Liver (tissue), 8 donors: ENCODE measurements at regions not wholly inside any gene's neighbourhood (a gene's known extent, or its start where the extent isn't known, plus 50 kb on each side); places are given as distances from the start of the nearest gene placed in this dataset.
"Not testable (repeated sequence)": the region's sequence is repeated elsewhere in the genome, so short reads cannot be mapped to it uniquely, and the experiment has no call there.

Experiments
- DNase-seq: peaks from one replicate; pipeline ENCODE4 v3.0.0-alpha.2; 2017; ENCODE audit warnings: low spot score
- H3K27ac ChIP-seq, 2 donors: one replicate each; pipeline ENCODE4 v1.7.0; 2013; ENCODE audit warnings: inconsistent platforms in 2 of 2, low read length in 2 of 2, control low read depth in 1 of 2, low read depth in 1 of 2, mild to moderate bottlenecking in 1 of 2
- H3K27me3 ChIP-seq, 4 donors: one replicate each; pipeline versions ENCODE4 v1.6.1 to v1.7.0; 2013; ENCODE audit warnings: low read length in 3 of 4, inconsistent platforms in 1 of 4, mild to moderate bottlenecking in 1 of 4, moderate library complexity in 1 of 4; ENCODE audit not compliant: control insufficient read depth in 4 of 4, insufficient read depth in 4 of 4
- H3K36me3 ChIP-seq, 4 donors: one replicate each; pipeline versions ENCODE4 v1.6.1 to v1.7.0; 2013; ENCODE audit warnings: low read length in 3 of 4, mild to moderate bottlenecking in 3 of 4, low read depth in 1 of 4, moderate library complexity in 1 of 4; ENCODE audit not compliant: control insufficient read depth in 4 of 4, insufficient read depth in 3 of 4
- H3K4me1 ChIP-seq, 4 donors: one replicate each; pipeline versions ENCODE4 v1.6.1 to v1.7.0; 2013; ENCODE audit warnings: low read length in 3 of 4, mild to moderate bottlenecking in 3 of 4, moderate library complexity in 1 of 4; ENCODE audit not compliant: control insufficient read depth in 4 of 4, insufficient read depth in 4 of 4
- H3K4me3 ChIP-seq, 3 donors: one replicate each; pipeline versions ENCODE4 v1.6.1 to v1.7.0; 2013; ENCODE audit warnings: low read length in 3 of 3, control low read depth in 1 of 3, low read depth in 1 of 3, mild to moderate bottlenecking in 1 of 3
- H3K9ac ChIP-seq, 2 donors: one replicate each; pipeline ENCODE4 v1.7.0; 2013; ENCODE audit warnings: low read length in 2 of 2, mild to moderate bottlenecking in 2 of 2, moderate library complexity in 2 of 2, control low read depth in 1 of 2, low read depth in 1 of 2
- H3K9me3 ChIP-seq, 4 donors: one replicate each; pipeline versions ENCODE4 v1.6.1 to v1.7.0; 2013; ENCODE audit warnings: low read length in 3 of 4; ENCODE audit not compliant: control insufficient read depth in 4 of 4
- FOXA1 ChIP-seq: IDR thresholded peaks from 2 replicates; pipeline ENCODE4 v1.6.1; 2016; ENCODE audit warnings: antibody characterized with exemption
- GABPA ChIP-seq, 2 donors: IDR thresholded peaks in 1 of 2; conservative IDR thresholded peaks in 1 of 2; 2 replicates each; pipeline ENCODE4 v1.6.1; 2016; ENCODE audit warnings: antibody characterized with exemption in 2 of 2, mild to moderate bottlenecking in 1 of 2, moderate library complexity in 1 of 2
- HNF4A ChIP-seq, 2 donors: conservative IDR thresholded peaks; 2 replicates each; pipeline ENCODE4 v1.6.1; 2016; ENCODE audit warnings: antibody characterized with exemption in 2 of 2, mild to moderate bottlenecking in 2 of 2
- HNF4G ChIP-seq: IDR thresholded peaks from 2 replicates; pipeline ENCODE4 v1.6.1; 2016; ENCODE audit warnings: antibody characterized with exemption
- JUND ChIP-seq, 2 donors: IDR thresholded peaks; 2 replicates each; pipeline ENCODE4 v1.6.1; 2016; ENCODE audit warnings: antibody characterized with exemption in 2 of 2
- NR2F2 ChIP-seq: IDR thresholded peaks from 2 replicates; pipeline ENCODE4 v1.6.1; 2016; ENCODE audit warnings: antibody characterized with exemption
- RXRA ChIP-seq, 2 donors: IDR thresholded peaks; 2 replicates each; pipeline ENCODE4 v1.6.1; 2017 to 2018; ENCODE audit warnings: antibody characterized with exemption in 2 of 2, mild to moderate bottlenecking in 1 of 2
- SP1 ChIP-seq: IDR thresholded peaks from 2 replicates; pipeline ENCODE4 v1.6.1; 2018; ENCODE audit warnings: antibody characterized with exemption, mild to moderate bottlenecking
- YY1 ChIP-seq: IDR thresholded peaks from 2 replicates; pipeline ENCODE4 v1.6.1; 2016; ENCODE audit warnings: antibody characterized with exemption, mild to moderate bottlenecking
- ZBTB33 ChIP-seq: IDR thresholded peaks from 2 replicates; pipeline ENCODE4 v1.6.1; 2016; ENCODE audit warnings: antibody characterized with exemption
- WGBS: extraction: QIAGEN DNeasy Blood & Tissue Kit; methylation state at CpG from one replicate; pipeline ENCODE4 v1.1.7; 2013; 5-methylcytosine and 5-hydroxymethylcytosine counted together
- TF ChIP-seq, protein P1 (sequence below): IDR thresholded peaks from 2 replicates; pipeline ENCODE4 v1.6.1; 2016; ENCODE audit warnings: antibody characterized with exemption, mild to moderate bottlenecking
- TF ChIP-seq, protein P2 (sequence below): IDR thresholded peaks from 2 replicates; pipeline ENCODE4 v1.6.1; 2016; ENCODE audit warnings: antibody characterized with exemption
- TF ChIP-seq, protein P3 (sequence below): fragments of 150-350 bp; IDR thresholded peaks from 2 replicates; pipeline ENCODE4 v1.5.1; 2017; ENCODE audit warnings: improper control_type of control experiment, low read depth, low read length; ENCODE audit not compliant: missing input control
- donor health status: healthy.
- donor health status: healthy.
- donor health status: healthy.
- donor health status: healthy.
- donor health status: healthy.

- Histone ChIP-seq H3K9me3 (peaks cover 0 to 1% (median 0%) of the 10 kb centered on the region in 4 donors), H3K27ac (no peak overlapping the region), H3K9ac (no peak overlapping the region), H3K36me3 (no peaks in the 10 kb centered on the region), H3K4me1 (no peaks in the 10 kb centered on the region), H3K27me3 (no peaks in the 10 kb centered on the region), H3K4me3 (no peak overlapping the region)
- TF ChIP-seq FOXA1 (no peak), NR2F2 (no peak), HNF4A (conservative IDR thresholded peaks at IDR 0.05) (no peak), JUND (IDR thresholded peaks at IDR 0.05) (no peak), YY1 (no peak), ZBTB33 (no peak), RXRA (IDR thresholded peaks at IDR 0.05) (no peak), HNF4G (no peak), SP1 (no peak)
- TF ChIP-seq, protein P1, sequence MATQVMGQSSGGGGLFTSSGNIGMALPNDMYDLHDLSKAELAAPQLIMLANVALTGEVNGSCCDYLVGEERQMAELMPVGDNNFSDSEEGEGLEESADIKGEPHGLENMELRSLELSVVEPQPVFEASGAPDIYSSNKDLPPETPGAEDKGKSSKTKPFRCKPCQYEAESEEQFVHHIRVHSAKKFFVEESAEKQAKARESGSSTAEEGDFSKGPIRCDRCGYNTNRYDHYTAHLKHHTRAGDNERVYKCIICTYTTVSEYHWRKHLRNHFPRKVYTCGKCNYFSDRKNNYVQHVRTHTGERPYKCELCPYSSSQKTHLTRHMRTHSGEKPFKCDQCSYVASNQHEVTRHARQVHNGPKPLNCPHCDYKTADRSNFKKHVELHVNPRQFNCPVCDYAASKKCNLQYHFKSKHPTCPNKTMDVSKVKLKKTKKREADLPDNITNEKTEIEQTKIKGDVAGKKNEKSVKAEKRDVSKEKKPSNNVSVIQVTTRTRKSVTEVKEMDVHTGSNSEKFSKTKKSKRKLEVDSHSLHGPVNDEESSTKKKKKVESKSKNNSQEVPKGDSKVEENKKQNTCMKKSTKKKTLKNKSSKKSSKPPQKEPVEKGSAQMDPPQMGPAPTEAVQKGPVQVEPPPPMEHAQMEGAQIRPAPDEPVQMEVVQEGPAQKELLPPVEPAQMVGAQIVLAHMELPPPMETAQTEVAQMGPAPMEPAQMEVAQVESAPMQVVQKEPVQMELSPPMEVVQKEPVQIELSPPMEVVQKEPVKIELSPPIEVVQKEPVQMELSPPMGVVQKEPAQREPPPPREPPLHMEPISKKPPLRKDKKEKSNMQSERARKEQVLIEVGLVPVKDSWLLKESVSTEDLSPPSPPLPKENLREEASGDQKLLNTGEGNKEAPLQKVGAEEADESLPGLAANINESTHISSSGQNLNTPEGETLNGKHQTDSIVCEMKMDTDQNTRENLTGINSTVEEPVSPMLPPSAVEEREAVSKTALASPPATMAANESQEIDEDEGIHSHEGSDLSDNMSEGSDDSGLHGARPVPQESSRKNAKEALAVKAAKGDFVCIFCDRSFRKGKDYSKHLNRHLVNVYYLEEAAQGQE, result no peak
- TF ChIP-seq, protein P2, sequence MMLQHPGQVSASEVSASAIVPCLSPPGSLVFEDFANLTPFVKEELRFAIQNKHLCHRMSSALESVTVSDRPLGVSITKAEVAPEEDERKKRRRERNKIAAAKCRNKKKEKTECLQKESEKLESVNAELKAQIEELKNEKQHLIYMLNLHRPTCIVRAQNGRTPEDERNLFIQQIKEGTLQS, result no peak
- TF ChIP-seq, protein P3, sequence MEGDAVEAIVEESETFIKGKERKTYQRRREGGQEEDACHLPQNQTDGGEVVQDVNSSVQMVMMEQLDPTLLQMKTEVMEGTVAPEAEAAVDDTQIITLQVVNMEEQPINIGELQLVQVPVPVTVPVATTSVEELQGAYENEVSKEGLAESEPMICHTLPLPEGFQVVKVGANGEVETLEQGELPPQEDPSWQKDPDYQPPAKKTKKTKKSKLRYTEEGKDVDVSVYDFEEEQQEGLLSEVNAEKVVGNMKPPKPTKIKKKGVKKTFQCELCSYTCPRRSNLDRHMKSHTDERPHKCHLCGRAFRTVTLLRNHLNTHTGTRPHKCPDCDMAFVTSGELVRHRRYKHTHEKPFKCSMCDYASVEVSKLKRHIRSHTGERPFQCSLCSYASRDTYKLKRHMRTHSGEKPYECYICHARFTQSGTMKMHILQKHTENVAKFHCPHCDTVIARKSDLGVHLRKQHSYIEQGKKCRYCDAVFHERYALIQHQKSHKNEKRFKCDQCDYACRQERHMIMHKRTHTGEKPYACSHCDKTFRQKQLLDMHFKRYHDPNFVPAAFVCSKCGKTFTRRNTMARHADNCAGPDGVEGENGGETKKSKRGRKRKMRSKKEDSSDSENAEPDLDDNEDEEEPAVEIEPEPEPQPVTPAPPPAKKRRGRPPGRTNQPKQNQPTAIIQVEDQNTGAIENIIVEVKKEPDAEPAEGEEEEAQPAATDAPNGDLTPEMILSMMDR, result no peak
- no peak for DNase-seq
Measured at GRCh38 chr7:89607792-89608191, 546.5 kb upstream of the STEAP1 start.

GRCh38 chr7:89616829-89617228 is 537.4 kb upstream of the STEAP1 start:
- not testable (repeated sequence) for H3K27me3 ChIP-seq, H3K4me1 ChIP-seq, H3K9me3 ChIP-seq, H3K27ac ChIP-seq, H3K4me3 ChIP-seq, H3K36me3 ChIP-seq, DNase-seq, H3K9ac ChIP-seq
- WGBS, result 84% methylated on average over 6 of the region's 6 CpGs

- Histone ChIP-seq H3K4me1 (no peaks in the 10 kb centered on the region), H3K4me3 (no peak overlapping the region), H3K9me3 (no peaks in the 10 kb centered on the region), H3K9ac (no peak overlapping the region), H3K27me3 (no peaks in the 10 kb centered on the region), H3K36me3 (no peaks in the 10 kb centered on the region), H3K27ac (no peak overlapping the region)
- 25% methylated on average over 3 of the region's 3 CpGs for WGBS
- no peak for DNase-seq
- TF ChIP-seq GABPA (IDR thresholded peaks at IDR 0.05 in 1 of 2, conservative IDR thresholded peaks at IDR 0.05 in 1 of 2), result no peak
- TF ChIP-seq HNF4G, result no peak
- TF ChIP-seq FOXA1, result no peak
- no peak for TF ChIP-seq ZBTB33
- TF ChIP-seq, protein P1, result no peak
Measured at GRCh38 chr7:89618274-89618673, 536.0 kb upstream of the STEAP1 start.
